ENCODE measurements at regions not wholly inside any gene's neighbourhood (a gene's known extent, or its start where the extent isn't known, plus 50 kb on each side); places are given as distances from the start of the nearest gene placed in this dataset.

- Mint-ChIP-seq H3K4me3 (no peak overlapping the region), H3K36me3 (no peaks in the 10 kb centered on the region), H3K27ac (no peak overlapping the region), H3K9me3 (no peaks in the 10 kb centered on the region), H3K4me1 (no peaks in the 10 kb centered on the region)
- DNase-seq (ENCODE audit: low spot score in 2 of 2) (no peak), ATAC-seq (no peak)
Observed at GRCh38 chr1:237999426-238000052, 108.8 kb upstream of the ZP4 start.

GRCh38 chr1:237998581-237998980 is 107.9 kb upstream of the ZP4 start:
- no peak overlapping the region for H3K4me3 Mint-ChIP-seq
- no peak overlapping the region for H3K27ac Mint-ChIP-seq
- no peaks in the 10 kb centered on the region for H3K4me1 Mint-ChIP-seq
- H3K36me3 Mint-ChIP-seq, result no peaks in the 10 kb centered on the region
- no peaks in the 10 kb centered on the region for H3K9me3 Mint-ChIP-seq
- ATAC-seq (no peak), DNase-seq (ENCODE audit: low spot score in 2 of 2) (no peak)

DNA sequence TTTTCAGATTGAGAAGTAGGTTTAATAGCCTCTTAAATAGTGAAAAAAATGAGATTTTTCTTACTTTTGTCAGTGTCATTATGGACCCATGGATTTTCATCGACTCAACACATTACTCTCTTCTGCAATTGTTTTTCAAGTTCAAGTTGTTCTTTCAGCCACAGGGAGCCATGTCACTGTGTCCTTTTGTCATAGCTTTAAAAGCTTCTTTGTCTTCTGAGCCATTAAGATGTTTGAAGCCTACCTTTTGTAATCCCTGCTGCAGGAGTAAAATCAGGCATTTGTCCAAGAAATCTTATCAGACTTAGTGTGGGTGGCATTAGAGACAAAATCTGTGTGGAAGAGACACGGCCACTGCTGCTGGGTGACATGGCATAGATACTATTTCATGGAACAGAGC is 92.8 kb upstream of the ZP4 start:
- DNase-seq (ENCODE audit: low spot score in 2 of 2) (no peak), ATAC-seq (no peak)
- H3K27ac Mint-ChIP-seq, result no peak overlapping the region
- peaks cover under 1% of the 10 kb centered on the region for H3K9me3 Mint-ChIP-seq
- H3K36me3 Mint-ChIP-seq, result no peaks in the 10 kb centered on the region
- no peaks in the 10 kb centered on the region for H3K4me1 Mint-ChIP-seq
- H3K4me3 Mint-ChIP-seq, result no peak overlapping the region

GRCh38 chr1:237981223-237981622 is 90.5 kb upstream of the ZP4 start:
- no peaks in the 10 kb centered on the region for H3K36me3 Mint-ChIP-seq
- ATAC-seq (no peak), DNase-seq (ENCODE audit: low spot score in 2 of 2) (no peak)
- no peak overlapping the region for H3K27ac Mint-ChIP-seq
- peaks cover 4% of the 10 kb centered on the region for H3K9me3 Mint-ChIP-seq
- no peaks in the 10 kb centered on the region for H3K4me1 Mint-ChIP-seq
- H3K4me3 Mint-ChIP-seq, result no peak overlapping the region

- DNase-seq (ENCODE audit: low spot score in 2 of 2) (no peak), ATAC-seq (no peak)
- no peak overlapping the region for H3K27ac Mint-ChIP-seq
- H3K9me3 Mint-ChIP-seq, result peaks cover 4% of the 10 kb centered on the region
- no peak overlapping the region for H3K4me3 Mint-ChIP-seq
- no peaks in the 10 kb centered on the region for H3K36me3 Mint-ChIP-seq
- no peaks in the 10 kb centered on the region for H3K4me1 Mint-ChIP-seq
Observed at GRCh38 chr1:237976331-237976730, 85.6 kb upstream of the ZP4 start.

- Mint-ChIP-seq H3K4me3 (no peak overlapping the region), H3K4me1 (no peaks in the 10 kb centered on the region), H3K27ac (no peak overlapping the region), H3K36me3 (no peaks in the 10 kb centered on the region), H3K9me3 (peaks cover 4% of the 10 kb centered on the region)
- DNase-seq (ENCODE audit: low spot score in 2 of 2), result no peak
- no peak for ATAC-seq
Observed at GRCh38 chr1:237975903-237976302, 85.2 kb upstream of the ZP4 start.

DNA sequence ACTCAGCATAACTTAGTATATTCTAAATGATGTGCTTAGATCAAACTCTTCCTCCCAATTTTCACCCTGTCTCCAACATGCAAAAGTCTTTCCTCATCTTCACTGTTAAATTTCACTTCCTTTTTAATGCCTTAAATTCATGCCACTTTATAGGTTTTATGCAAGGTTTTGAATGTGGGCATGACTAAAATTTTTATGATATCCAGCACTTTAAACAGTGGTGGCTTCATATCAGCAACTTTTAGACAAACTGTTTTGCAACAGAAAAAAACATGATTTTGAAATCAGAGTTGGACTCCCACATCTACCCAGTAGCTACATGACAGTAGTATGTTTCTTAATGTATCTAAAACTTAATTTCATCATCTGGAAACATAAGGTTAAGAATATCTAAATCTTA is 84.7 kb upstream of the ZP4 start:
- no peak for DNase-seq (ENCODE audit: low spot score in 2 of 2)
- Mint-ChIP-seq H3K36me3 (no peaks in the 10 kb centered on the region), H3K4me3 (no peak overlapping the region), H3K4me1 (no peaks in the 10 kb centered on the region), H3K27ac (no peak overlapping the region), H3K9me3 (peaks cover 4% of the 10 kb centered on the region)
- no peak for ATAC-seq

- DNase-seq (ENCODE audit: low spot score in 2 of 2) (no peak), ATAC-seq (no peak)
- H3K4me3 Mint-ChIP-seq, result no peak overlapping the region
- no peaks in the 10 kb centered on the region for H3K4me1 Mint-ChIP-seq
- peaks cover 3% of the 10 kb centered on the region for H3K9me3 Mint-ChIP-seq
- H3K36me3 Mint-ChIP-seq, result no peaks in the 10 kb centered on the region
- H3K27ac Mint-ChIP-seq, result no peak overlapping the region
Observed at GRCh38 chr1:237972186-237972585, 81.5 kb upstream of the ZP4 start.

GRCh38 chr1:237962985-237963384 is 72.3 kb upstream of the ZP4 start:
- no peak for DNase-seq (ENCODE audit: low spot score in 2 of 2)
- H3K36me3 Mint-ChIP-seq, result no peaks in the 10 kb centered on the region
- no peak for ATAC-seq
- no peak overlapping the region for H3K27ac Mint-ChIP-seq
- H3K4me1 Mint-ChIP-seq, result no peaks in the 10 kb centered on the region
- H3K9me3 Mint-ChIP-seq, result no peaks in the 10 kb centered on the region
- no peak overlapping the region for H3K4me3 Mint-ChIP-seq

GRCh38 chr1:237961754-237962153 is 71.0 kb upstream of the ZP4 start:
- no peak overlapping the region for H3K27ac Mint-ChIP-seq
- no peaks in the 10 kb centered on the region for H3K36me3 Mint-ChIP-seq
- no peaks in the 10 kb centered on the region for H3K9me3 Mint-ChIP-seq
- H3K4me1 Mint-ChIP-seq, result no peaks in the 10 kb centered on the region
- DNase-seq (ENCODE audit: low spot score in 2 of 2), result no peak
- H3K4me3 Mint-ChIP-seq, result no peak overlapping the region
- no peak for ATAC-seq

DNA sequence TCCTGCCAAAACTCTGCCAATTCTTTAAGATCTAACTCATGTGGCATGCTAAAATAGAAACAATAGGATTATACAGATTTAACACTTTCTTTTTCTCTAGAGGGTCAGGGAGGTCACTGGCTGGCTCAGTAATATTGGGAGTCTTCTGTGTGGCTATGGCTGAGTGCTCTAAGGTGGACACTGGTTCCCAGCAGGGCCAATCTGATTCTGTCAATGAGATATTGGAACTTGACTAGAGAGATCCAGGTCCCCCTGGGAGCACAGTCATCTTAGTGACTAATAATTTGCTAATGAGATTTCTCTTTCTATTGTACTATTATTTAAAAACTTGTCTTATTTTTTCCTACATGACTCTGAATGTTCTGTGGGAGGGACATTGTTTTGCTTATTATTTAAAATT is 69.1 kb upstream of the ZP4 start:
- DNase-seq (ENCODE audit: low spot score in 2 of 2) (no peak), ATAC-seq (no peak)
- Mint-ChIP-seq H3K9me3 (no peaks in the 10 kb centered on the region), H3K4me1 (no peaks in the 10 kb centered on the region), H3K36me3 (no peaks in the 10 kb centered on the region), H3K4me3 (no peak overlapping the region), H3K27ac (no peak overlapping the region)

DNA sequence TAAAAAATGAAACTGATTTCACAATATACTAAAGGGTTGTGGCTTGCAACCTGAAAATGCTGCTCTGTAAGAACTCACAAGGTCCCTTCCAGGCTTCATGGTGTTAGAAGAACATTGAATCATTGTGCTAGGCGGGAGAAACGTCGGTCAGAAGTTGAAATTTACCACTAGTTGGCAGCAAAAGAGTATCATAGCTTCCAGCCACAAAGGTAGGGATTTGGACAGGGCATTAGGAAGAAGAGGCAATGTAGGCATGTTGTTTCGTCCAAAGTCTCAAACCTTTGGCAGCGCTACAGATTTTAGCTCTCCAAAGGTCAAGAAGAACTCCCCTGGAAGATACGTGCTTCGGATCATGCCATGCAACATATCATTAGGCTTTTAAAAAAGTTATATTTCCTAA is 62.5 kb upstream of the ZP4 start:
- ATAC-seq (no peak), DNase-seq (ENCODE audit: low spot score in 2 of 2) (no peak)
- Mint-ChIP-seq H3K36me3 (no peaks in the 10 kb centered on the region), H3K4me1 (no peaks in the 10 kb centered on the region), H3K9me3 (no peaks in the 10 kb centered on the region), H3K27ac (no peak overlapping the region), H3K4me3 (no peak overlapping the region)

Measured in stimulated activated effector memory CD8-positive, alpha-beta T cell treated with anti-CD3 and anti-CD28 coated beads, Interleukin-12 subunit alpha, Interleukin-12 subunit beta, amount 100 ng/mL, for 72 hours (primary cell).